Neutrophil (primary cell): ENCODE measurements at regions not wholly inside any gene's neighbourhood (a gene's known extent, or its start where the extent isn't known, plus 50 kb on each side); places are given as distances from the start of the nearest gene placed in this dataset.
A peak's percentile ranks its signal among the peaks of the same experiment; 100 is the strongest.

Experiments used
- H3K27ac ChIP-seq: fragments of 200-600 bp; sonication (generic); 2 replicates; pipeline ENCODE4 v1.5.1; 2016; ENCODE audit warnings: mild to moderate bottlenecking, moderate library complexity
- H3K27me3 ChIP-seq: fragments of 200-600 bp; sonication (generic); 2 replicates; pipeline ENCODE4 v1.6.0; 2016; ENCODE audit warnings: mild to moderate bottlenecking
- H3K36me3 ChIP-seq: fragments of 200-600 bp; sonication (generic); 2 replicates; pipeline ENCODE4 v1.5.1; 2017
- H3K4me1 ChIP-seq, 2 experiments: fragments of 200-600 bp in 1 of 2; sonication (generic) in 1 of 2; 1 replicate in 1 of 2; 2 replicates in 1 of 2; pipeline versions ENCODE4 v1.5.1 to v1.6.1; 2013 to 2016; ENCODE audit warnings: low read depth in 1 of 2, low read length in 1 of 2, mild to moderate bottlenecking in 1 of 2, moderate library complexity in 1 of 2; ENCODE audit not compliant: control insufficient read depth in 1 of 2, insufficient read depth in 1 of 2
- H3K4me3 ChIP-seq, 2 experiments: fragments of 200-600 bp in 1 of 2; sonication (generic) in 1 of 2; 1 replicate in 1 of 2; 2 replicates in 1 of 2; pipeline ENCODE4 v1.5.1; 2013 to 2016; ENCODE audit warnings: low read depth in 1 of 2, low read length in 1 of 2, mild to moderate bottlenecking in 1 of 2, moderate library complexity in 1 of 2
- H3K9me3 ChIP-seq: fragments of 200-600 bp; sonication (generic); 2 replicates; pipeline ENCODE4 v1.5.1; 2016
- CTCF ChIP-seq: fragments of 200-600 bp; sonication (generic); IDR thresholded peaks from 2 replicates; pipeline ENCODE4 v1.5.1; 2016; ENCODE audit warnings: antibody characterized with exemption

- Histone ChIP-seq H3K9me3 (no peaks in the 10 kb centered on the region), H3K36me3 (no peaks in the 10 kb centered on the region), H3K27ac (no peak overlapping the region), H3K4me1 (no peaks in the 10 kb centered on the region), H3K4me3 (no peak overlapping the region), H3K27me3 (no peaks in the 10 kb centered on the region)
- TF ChIP-seq CTCF: no peak
Measured at GRCh38 chr9:75231167-75231566, 142.9 kb downstream of the OSTF1 start.

GRCh38 chr9:75233011-75233410, 144.7 kb downstream of the OSTF1 start:
- TF ChIP-seq CTCF: no peak
- H3K4me1 ChIP-seq: no peaks in the 10 kb centered on the region
- no peak overlapping the region for H3K27ac ChIP-seq
- H3K9me3 ChIP-seq: no peaks in the 10 kb centered on the region
- H3K36me3 ChIP-seq: no peaks in the 10 kb centered on the region
- H3K4me3 ChIP-seq: no peak overlapping the region
- H3K27me3 ChIP-seq: no peaks in the 10 kb centered on the region

DNA sequence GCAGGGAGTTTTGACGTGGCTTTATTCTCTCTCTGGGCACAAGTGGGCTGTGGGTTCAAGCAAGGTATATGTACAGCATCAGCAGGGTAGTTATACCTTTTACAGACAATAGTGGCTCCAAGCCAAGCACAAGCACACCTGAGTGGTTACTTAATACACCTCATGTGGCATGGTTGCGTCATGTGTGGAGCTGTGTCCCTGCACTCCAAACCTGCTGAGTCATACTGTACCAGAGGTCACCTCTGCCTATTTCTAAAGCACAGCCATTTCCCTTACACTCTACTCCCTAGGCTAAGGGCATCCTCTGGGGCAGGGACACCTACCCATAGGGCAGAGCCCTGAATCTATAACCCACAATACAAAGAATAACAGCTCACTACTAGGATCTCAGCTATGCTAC, 147.3 kb downstream of the OSTF1 start:
- no peaks in the 10 kb centered on the region for H3K36me3 ChIP-seq
- H3K4me3 ChIP-seq: no peak overlapping the region
- no peaks in the 10 kb centered on the region for H3K9me3 ChIP-seq
- H3K4me1 ChIP-seq: peaks cover 14 to 17% of the 10 kb centered on the region in 2 experiments
- H3K27ac ChIP-seq: no peak overlapping the region
- TF ChIP-seq CTCF: no peak
- H3K27me3 ChIP-seq: no peaks in the 10 kb centered on the region

DNA sequence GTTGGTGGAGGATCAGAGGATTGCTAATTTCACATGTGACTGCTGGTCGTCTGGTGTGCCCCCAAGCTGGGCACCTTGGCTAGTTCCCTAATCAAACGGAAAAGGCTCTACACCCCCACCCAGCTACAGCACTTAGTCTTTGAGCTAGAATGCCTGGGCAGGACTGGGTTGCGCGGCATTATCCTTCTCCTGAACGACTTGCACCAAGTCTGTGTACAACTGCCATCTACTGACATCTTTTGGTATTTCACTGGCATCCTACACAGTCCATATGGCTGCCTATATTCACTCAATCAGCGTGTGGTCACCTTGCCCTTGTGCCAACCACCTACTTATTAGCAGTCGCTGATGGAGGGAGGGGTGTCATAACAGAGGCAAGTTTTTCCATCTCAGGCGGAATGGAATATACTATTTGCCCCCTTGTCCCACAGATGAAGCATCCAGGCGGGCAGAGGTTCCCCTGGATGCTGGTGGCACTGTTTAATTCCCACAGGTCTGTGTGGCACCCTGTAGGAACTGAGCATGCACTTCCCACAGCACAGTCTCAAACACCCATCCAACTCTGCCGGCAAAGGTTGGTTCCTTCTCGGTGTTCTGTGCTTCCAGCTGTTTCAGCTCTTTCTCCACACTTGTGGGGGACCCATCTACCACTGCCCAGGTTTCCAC, 150.1 kb downstream of the OSTF1 start:
- no peak for TF ChIP-seq CTCF
- no peaks in the 10 kb centered on the region for H3K36me3 ChIP-seq
- peak overlapping the region; percentile 21 for H3K27ac ChIP-seq

GRCh38 chr9:75239176-75239575, 150.9 kb downstream of the OSTF1 start:
- no peak for TF ChIP-seq CTCF
- H3K27ac ChIP-seq: peak overlapping the region; percentile 21
- no peaks in the 10 kb centered on the region for H3K9me3 ChIP-seq
- peaks cover 14 to 22% of the 10 kb centered on the region in 2 experiments for H3K4me1 ChIP-seq
- H3K4me3 ChIP-seq: no peak overlapping the region
- no peaks in the 10 kb centered on the region for H3K27me3 ChIP-seq
- H3K36me3 ChIP-seq: no peaks in the 10 kb centered on the region

More for the DNA sequence above, 150.1 kb downstream of the OSTF1 start:
- H3K9me3 ChIP-seq: no peaks in the 10 kb centered on the region
- no peaks in the 10 kb centered on the region for H3K27me3 ChIP-seq
- H3K4me3 ChIP-seq: no peak overlapping the region
- H3K4me1 ChIP-seq: peaks cover 14 to 22% of the 10 kb centered on the region in 2 experiments
